HG02840 (cell line): ENCODE measurements at regions not wholly inside any gene's neighbourhood (a gene's known extent, or its start where the extent isn't known, plus 50 kb on each side); places are given as distances from the start of the nearest gene placed in this dataset.
"Not testable (repeated sequence)": the region's sequence is repeated elsewhere in the genome, so short reads cannot be mapped to it uniquely, and the experiment has no call there.

Experiments
- ATAC-seq: cut with Tn5 transposase; IDR thresholded peaks from one replicate; pipeline ENCODE4 v1.9.1; 2021; ENCODE audit warnings: mild to moderate bottlenecking, moderate library complexity, moderate number of reproducible peaks; ENCODE audit not compliant: unreplicated experiment, low FRiP score

- ATAC-seq, result no peak
These were observed 300.6 kb downstream of the PPP4R3C start for GRCh38 chrX:27162496-27162895.

GRCh38 chrX:27156921-27157320, 306.2 kb downstream of the PPP4R3C start:
- ATAC-seq, result not testable (repeated sequence)

GRCh38 chrX:27136325-27136724, 326.8 kb downstream of the PPP4R3C start:
- no peak for ATAC-seq

- ATAC-seq, result no peak
These were observed 330.3 kb downstream of the PPP4R3C start for GRCh38 chrX:27132862-27133261.

GRCh38 chrX:27087176-27087575, 376.0 kb downstream of the PPP4R3C start:
- ATAC-seq, result not testable (repeated sequence)

GRCh38 chrX:27086237-27086636, 376.9 kb downstream of the PPP4R3C start:
- ATAC-seq, result no peak

GRCh38 chrX:27085346-27085745, 377.8 kb downstream of the PPP4R3C start:
- ATAC-seq, result no peak

GRCh38 chrX:27078371-27078770, 384.8 kb downstream of the PPP4R3C start:
- no peak for ATAC-seq

- no peak for ATAC-seq
These were observed 405.3 kb downstream of the PPP4R3C start for GRCh38 chrX:27057883-27058282.

GRCh38 chrX:27039332-27039731, 423.8 kb downstream of the PPP4R3C start:
- ATAC-seq, result no peak

GRCh38 chrX:27008486-27008885, 454.7 kb downstream of the PPP4R3C start:
- no peak for ATAC-seq

- ATAC-seq, result no peak
These were observed 463.5 kb downstream of the PPP4R3C start for GRCh38 chrX:26999634-27000033.

- no peak for ATAC-seq
These were observed 504.9 kb downstream of the PPP4R3C start for GRCh38 chrX:26958261-26958660.

- no peak for ATAC-seq
These were observed 509.1 kb downstream of the PPP4R3C start for GRCh38 chrX:26954029-26954428.

GRCh38 chrX:26952213-26952612, 510.9 kb downstream of the PPP4R3C start:
- ATAC-seq, result no peak

GRCh38 chrX:26927419-26927818, 535.7 kb downstream of the PPP4R3C start:
- no peak for ATAC-seq

GRCh38 chrX:26925088-26925487, 538.1 kb downstream of the PPP4R3C start:
- ATAC-seq, result no peak

GRCh38 chrX:26922278-26922677, 540.9 kb downstream of the PPP4R3C start:
- no peak for ATAC-seq

- peak; percentile 58 for ATAC-seq
These were observed 544.5 kb downstream of the PPP4R3C start for GRCh38 chrX:26918631-26919030.

GRCh38 chrX:26916991-26917390, 546.1 kb downstream of the PPP4R3C start:
- ATAC-seq, result no peak

GRCh38 chrX:26915064-26915463, 548.1 kb downstream of the PPP4R3C start:
- no peak for ATAC-seq

- ATAC-seq, result no peak
These were observed 548.9 kb downstream of the PPP4R3C start for GRCh38 chrX:26914232-26914631.

GRCh38 chrX:26911785-26912184, 551.4 kb downstream of the PPP4R3C start:
- ATAC-seq, result not testable (repeated sequence)
